ENCODE measurements at regions not wholly inside any gene's neighbourhood (a gene's known extent, or its start where the extent isn't known, plus 50 kb on each side); places are given as distances from the start of the nearest gene placed in this dataset.

DNA sequence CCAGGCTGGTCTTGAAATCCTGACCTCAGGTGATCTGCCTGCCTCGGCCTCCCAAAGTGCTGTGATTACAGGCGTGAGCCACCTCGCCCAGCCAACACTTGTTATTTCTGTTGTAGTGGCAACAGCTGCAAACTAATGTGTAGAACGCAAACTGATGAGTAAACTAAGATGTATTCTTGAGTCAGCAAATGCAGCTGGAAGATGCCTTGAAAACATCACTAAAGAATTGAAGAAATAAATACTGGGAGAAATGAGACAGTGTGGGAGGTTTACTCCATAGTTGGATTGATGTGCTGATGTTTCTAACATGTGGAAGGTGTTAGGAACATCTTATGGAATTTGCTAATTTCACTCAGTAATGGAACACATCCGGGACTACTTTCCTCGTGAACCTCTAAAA lies 61.3 kb upstream of the KCNE2 start:
- Histone ChIP-seq H3K4me1 (ENCODE audit: insufficient read depth, low read length) (no peaks in the 10 kb centered on the region), H3K36me3 (ENCODE audit: insufficient read depth, low read length) (no peaks in the 10 kb centered on the region), H3K9ac (ENCODE audit: low read depth, low read length) (no peak overlapping the region), H3K9me3 (ENCODE audit: control insufficient read depth, insufficient read depth, low read length) (no peaks in the 10 kb centered on the region)

DNA sequence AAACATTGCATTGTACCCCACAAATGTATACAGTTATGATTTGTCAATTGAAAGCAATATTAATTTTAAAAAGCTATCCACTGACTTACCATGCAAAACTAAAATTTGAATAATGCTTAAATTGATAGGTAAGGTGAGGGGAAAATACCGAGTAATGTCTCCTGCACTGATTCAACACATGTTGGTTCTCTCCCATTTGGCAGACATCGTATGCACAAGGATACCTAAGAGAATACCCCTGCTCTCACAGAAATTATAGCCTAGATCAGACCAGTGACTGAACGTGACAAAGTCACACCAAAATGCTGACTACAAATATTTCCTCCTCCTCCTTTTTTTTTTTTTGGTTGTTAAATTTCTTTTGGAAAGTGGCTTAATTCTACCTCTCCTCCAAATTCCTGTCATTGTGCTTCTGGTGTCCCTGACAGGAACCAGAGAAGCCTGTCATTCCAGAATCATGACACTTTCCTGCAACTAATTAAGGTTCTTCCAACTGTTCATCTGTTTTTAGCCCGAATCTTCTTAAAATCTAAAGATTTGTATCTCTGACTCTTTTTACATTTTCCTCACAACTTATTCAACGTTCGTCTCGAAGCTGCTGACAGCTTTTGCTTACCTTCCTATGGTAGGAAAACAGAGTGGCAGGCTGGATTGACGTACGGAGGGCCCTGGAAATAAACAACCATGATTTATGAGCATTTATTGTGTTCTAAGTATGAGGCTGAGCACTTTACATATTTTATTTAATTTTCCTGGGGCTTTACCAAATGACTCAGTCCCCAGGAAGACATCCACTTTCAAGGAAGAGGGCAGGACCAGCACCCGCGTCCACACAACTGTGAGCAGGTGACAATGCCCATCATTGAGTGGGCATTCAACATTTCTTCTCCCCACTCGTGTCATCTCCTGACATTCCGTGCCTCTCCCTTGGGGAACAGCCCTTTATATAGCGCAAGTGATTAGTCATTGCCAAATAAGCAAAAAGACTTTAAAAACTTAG lies 57.9 kb upstream of the KCNE2 start:
- no peaks in the 10 kb centered on the region for H3K4me1 ChIP-seq (ENCODE audit: insufficient read depth, low read length)
- H3K36me3 ChIP-seq (ENCODE audit: insufficient read depth, low read length): no peaks in the 10 kb centered on the region
- no peaks in the 10 kb centered on the region for H3K9me3 ChIP-seq (ENCODE audit: control insufficient read depth, insufficient read depth, low read length)
- H3K9ac ChIP-seq (ENCODE audit: low read depth, low read length): no peak overlapping the region

DNA sequence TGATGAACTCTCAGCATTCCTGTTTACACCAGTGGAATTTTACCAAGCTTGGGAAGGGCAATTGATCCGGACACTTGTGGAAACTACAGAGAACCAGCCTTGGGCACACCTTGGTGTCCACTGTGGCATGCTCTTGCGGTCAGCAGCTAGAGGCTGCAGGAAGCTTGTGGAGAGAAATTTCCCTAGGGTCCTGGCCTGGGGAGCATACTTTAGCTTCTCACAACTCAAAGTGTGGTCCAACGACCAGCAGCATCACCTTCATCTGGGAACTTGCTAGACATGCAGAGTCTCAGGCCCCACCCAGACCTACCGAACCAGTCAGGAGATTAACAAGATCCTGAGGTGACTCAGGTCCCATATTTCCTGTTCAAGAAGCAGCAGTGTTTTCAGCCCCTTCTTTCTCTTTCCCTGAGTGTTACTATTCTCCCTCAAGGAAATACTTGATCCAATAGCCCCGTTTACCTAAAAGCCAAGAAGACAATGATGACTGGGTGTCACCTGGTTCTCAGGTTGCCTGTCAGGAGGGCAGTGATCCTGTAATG lies 55.7 kb upstream of the KCNE2 start:
- H3K9ac ChIP-seq (ENCODE audit: low read depth, low read length): no peak overlapping the region
- H3K36me3 ChIP-seq (ENCODE audit: insufficient read depth, low read length): no peaks in the 10 kb centered on the region
- H3K9me3 ChIP-seq (ENCODE audit: control insufficient read depth, insufficient read depth, low read length): no peaks in the 10 kb centered on the region; the same call in 1 of the 2 replicates
- no peaks in the 10 kb centered on the region for H3K4me1 ChIP-seq (ENCODE audit: insufficient read depth, low read length)

DNA sequence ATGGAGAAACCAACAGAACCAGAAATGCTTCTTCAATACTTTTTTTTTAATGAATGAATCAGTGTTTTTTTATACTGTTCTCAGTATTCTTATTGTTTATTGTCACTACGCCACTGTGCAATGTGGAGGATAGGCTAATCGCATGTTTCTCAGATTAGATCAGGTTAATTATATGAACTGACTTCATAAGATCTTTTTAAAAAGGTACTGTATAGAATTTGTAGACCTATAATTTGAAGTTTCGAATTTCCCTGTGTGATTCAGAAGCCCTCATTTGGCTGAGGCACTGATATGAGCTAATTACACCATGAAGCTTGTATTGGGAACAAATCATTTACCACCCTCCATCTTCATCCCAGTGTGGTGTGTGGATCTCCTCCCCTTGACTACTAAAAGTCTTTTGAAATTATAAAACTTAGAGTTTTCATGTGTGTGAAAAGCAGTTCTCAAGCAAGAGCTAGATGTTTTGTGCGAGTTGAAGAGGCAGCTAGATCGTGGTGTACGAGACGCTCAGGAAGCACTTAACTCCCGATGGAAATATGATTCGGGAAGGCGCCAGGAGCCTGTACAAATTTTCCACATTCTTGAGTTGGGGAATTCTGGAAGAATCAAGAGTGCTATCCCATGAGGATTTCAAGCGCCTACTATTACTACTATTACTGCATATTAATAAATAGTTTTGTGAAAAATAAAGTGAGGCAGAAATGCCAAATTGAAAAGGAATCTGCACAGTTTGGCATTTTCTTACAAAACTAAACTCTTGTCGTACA lies 52.1 kb upstream of the KCNE2 start:
- Histone ChIP-seq H3K36me3 (ENCODE audit: insufficient read depth, low read length) (no peaks in the 10 kb centered on the region), H3K9me3 (ENCODE audit: control insufficient read depth, insufficient read depth, low read length) (no peaks in the 10 kb centered on the region; the same call in 1 of the 2 replicates)

DNA sequence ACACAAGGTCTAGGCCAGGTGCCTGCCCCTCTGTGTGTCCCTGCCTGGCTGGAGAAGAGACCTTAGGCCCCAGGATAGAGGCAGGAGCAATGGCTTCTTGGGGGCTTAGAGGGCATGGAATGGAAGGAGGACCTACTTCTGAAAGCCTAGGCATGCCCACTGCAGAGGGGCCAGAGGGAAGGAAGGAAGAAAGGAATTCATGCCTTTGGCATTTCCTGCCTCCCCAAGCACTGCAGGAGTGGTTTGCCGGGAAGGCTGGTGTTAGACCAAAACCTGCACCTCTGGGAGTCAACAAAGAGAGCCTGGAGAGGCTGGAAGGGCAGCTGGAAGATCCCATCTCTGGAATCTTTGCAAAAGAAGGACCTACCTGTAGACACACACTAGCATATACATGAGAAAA lies 50.7 kb upstream of the KCNE2 start:
- Histone ChIP-seq H3K9me3 (ENCODE audit: control insufficient read depth, insufficient read depth, low read length) (no peaks in the 10 kb centered on the region; the same call in 1 of the 2 replicates), H3K36me3 (ENCODE audit: insufficient read depth, low read length) (no peaks in the 10 kb centered on the region), H3K4me1 (ENCODE audit: insufficient read depth, low read length) (no peaks in the 10 kb centered on the region), H3K9ac (ENCODE audit: low read depth, low read length) (no peak overlapping the region)

More for the DNA sequence above, 52.1 kb upstream of the KCNE2 start:
- no peaks in the 10 kb centered on the region for H3K4me1 ChIP-seq (ENCODE audit: insufficient read depth, low read length)
- H3K9ac ChIP-seq (ENCODE audit: low read depth, low read length): no peak overlapping the region

All from ES-I3 (cell line).